ENCODE measurements at regions not wholly inside any gene's neighbourhood (a gene's known extent, or its start where the extent isn't known, plus 50 kb on each side); places are given as distances from the start of the nearest gene placed in this dataset.

DNA sequence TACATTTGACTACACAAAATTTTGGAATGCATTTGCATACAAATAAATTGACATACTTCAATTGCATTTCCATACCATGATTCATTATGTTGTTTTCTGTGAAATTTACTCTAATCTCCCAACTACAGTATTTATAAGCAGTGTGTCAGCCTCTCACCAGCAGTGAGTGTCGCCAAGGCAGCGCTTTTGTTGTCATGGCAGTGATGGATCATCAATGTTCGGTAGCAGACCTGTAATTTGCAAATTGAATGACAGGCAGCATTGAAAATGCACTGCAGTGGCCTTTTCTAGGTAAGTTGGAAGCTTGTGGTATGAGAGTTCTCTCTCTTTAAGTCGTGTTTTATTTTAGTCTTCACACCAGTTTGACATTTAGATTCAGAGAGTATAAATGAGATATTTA lies 534.1 kb downstream of the PCDH17 start:
- TF ChIP-seq, protein P1, sequence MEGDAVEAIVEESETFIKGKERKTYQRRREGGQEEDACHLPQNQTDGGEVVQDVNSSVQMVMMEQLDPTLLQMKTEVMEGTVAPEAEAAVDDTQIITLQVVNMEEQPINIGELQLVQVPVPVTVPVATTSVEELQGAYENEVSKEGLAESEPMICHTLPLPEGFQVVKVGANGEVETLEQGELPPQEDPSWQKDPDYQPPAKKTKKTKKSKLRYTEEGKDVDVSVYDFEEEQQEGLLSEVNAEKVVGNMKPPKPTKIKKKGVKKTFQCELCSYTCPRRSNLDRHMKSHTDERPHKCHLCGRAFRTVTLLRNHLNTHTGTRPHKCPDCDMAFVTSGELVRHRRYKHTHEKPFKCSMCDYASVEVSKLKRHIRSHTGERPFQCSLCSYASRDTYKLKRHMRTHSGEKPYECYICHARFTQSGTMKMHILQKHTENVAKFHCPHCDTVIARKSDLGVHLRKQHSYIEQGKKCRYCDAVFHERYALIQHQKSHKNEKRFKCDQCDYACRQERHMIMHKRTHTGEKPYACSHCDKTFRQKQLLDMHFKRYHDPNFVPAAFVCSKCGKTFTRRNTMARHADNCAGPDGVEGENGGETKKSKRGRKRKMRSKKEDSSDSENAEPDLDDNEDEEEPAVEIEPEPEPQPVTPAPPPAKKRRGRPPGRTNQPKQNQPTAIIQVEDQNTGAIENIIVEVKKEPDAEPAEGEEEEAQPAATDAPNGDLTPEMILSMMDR (conservative IDR thresholded peaks at IDR 0.05; ENCODE audit: low read depth, low read length) = no peak
- TF ChIP-seq EZH2 (IDR thresholded peaks at IDR 0.05; ENCODE audit: borderline replicate concordance, low read depth, low read length, poor library complexity, severe bottlenecking) = no peak

Data from A673 (cell line).